Esophagus (tissue), 2 donors: ENCODE measurements at regions not wholly inside any gene's neighbourhood (a gene's known extent, or its start where the extent isn't known, plus 50 kb on each side); places are given as distances from the start of the nearest gene placed in this dataset.

Source experiments
- H3K27ac ChIP-seq, 2 donors: one replicate each; pipeline ENCODE4 v1.5.1; 2013; ENCODE audit warnings: low read depth in 2 of 2, mild to moderate bottlenecking in 2 of 2, inconsistent platforms in 1 of 2, low read length in 1 of 2, moderate library complexity in 1 of 2
- H3K27me3 ChIP-seq, 2 donors: one replicate each; pipeline ENCODE4 v1.6.1; 2013; ENCODE audit warnings: low read length in 2 of 2, control low read depth in 1 of 2, mild to moderate bottlenecking in 1 of 2; ENCODE audit not compliant: insufficient read depth in 2 of 2, control insufficient read depth in 1 of 2
- H3K36me3 ChIP-seq, 2 donors: one replicate each; pipeline ENCODE4 v1.6.1; 2013; ENCODE audit warnings: low read length in 1 of 2; ENCODE audit not compliant: control insufficient read depth in 2 of 2, insufficient read depth in 2 of 2
- H3K4me1 ChIP-seq, 2 donors: one replicate each; pipeline ENCODE4 v1.6.1; 2013; ENCODE audit warnings: low read length in 1 of 2; ENCODE audit not compliant: control insufficient read depth in 2 of 2, insufficient read depth in 2 of 2
- H3K4me3 ChIP-seq, 2 donors: one replicate each; pipeline ENCODE4 v1.5.1; 2013; ENCODE audit warnings: low read length in 2 of 2, mild to moderate bottlenecking in 2 of 2, low read depth in 1 of 2, moderate library complexity in 1 of 2
- H3K9me3 ChIP-seq, 2 donors: one replicate each; pipeline ENCODE4 v1.6.1; 2013; ENCODE audit warnings: mild to moderate bottlenecking in 2 of 2, low read depth in 1 of 2, low read length in 1 of 2, moderate library complexity in 1 of 2; ENCODE audit not compliant: control insufficient read depth in 2 of 2, insufficient read depth in 1 of 2
- WGBS, 2 donors: extraction: QIAGEN DNeasy Blood & Tissue Kit; methylation state at CpG; one replicate each; pipeline ENCODE4 v1.1.7; 2013; 5-methylcytosine and 5-hydroxymethylcytosine counted together
- donor health status: healthy with polysubstance abuse.
- donor health status: Bipolar disorder and iron deficiency.

- Histone ChIP-seq H3K27ac (no peak overlapping the region), H3K4me1 (no peaks in the 10 kb centered on the region)
- 62 to 65% methylated on average over 5 of the region's 5 CpGs for WGBS, 2 donors
These were observed 980.5 kb downstream of the FLRT2 start for GRCh38 chr14:86510491-86510890.

GRCh38 chr14:86505808-86506207, 975.9 kb downstream of the FLRT2 start:
- Histone ChIP-seq H3K27ac (no peak overlapping the region), H3K9me3 (no peaks in the 10 kb centered on the region), H3K4me3 (no peak overlapping the region), H3K36me3 (no peaks in the 10 kb centered on the region), H3K4me1 (no peaks in the 10 kb centered on the region), H3K27me3 (no peaks in the 10 kb centered on the region)

More at GRCh38 chr14:86510491-86510890, 980.5 kb downstream of the FLRT2 start:
- H3K27me3 ChIP-seq: no peaks in the 10 kb centered on the region
- H3K36me3 ChIP-seq: no peaks in the 10 kb centered on the region
- no peaks in the 10 kb centered on the region for H3K9me3 ChIP-seq
- H3K4me3 ChIP-seq: no peak overlapping the region

DNA sequence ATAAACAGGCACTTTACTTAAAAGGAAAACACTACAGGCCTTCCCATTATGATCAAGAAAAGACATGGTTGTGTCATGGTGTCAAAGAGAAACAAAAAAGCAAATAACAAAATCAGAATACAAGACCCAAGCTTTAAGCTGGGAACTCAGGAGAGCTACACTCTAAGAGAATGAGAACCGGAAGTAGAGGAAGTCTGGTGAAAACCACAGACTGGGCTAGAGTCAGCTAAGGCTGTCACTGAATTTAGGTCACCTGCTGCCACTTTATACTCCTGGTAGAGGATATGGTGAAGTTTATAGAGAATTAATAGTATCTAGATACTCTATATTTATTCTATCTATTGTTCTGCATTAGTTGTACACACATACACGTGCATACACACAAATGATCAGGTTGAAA, 971.7 kb downstream of the FLRT2 start:
- WGBS, 2 donors: 49 to 55% methylated on average over 2 of the region's 2 CpGs
- no peak overlapping the region for H3K27ac ChIP-seq
- H3K27me3 ChIP-seq: no peaks in the 10 kb centered on the region
- H3K36me3 ChIP-seq: no peaks in the 10 kb centered on the region
- no peaks in the 10 kb centered on the region for H3K4me1 ChIP-seq
- no peaks in the 10 kb centered on the region for H3K9me3 ChIP-seq
- H3K4me3 ChIP-seq: no peak overlapping the region

DNA sequence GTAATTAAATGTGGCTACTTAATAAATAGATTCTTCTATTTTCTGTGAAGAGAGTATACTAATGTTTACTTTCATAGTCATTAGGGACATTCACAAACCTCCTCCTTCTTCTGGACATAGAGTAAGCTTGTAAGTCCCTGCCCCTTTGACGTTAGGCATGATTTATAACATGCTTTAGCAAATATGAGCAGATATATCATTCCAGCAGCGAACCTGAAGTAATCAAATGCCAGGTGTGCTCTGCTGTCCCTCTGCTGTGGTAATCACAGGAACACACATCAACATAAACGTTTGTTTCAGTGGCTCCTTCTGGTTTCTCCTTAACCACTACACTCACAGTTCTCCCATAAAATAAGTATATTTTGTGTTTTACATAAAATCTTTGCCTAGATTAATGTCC, 961.8 kb downstream of the FLRT2 start:
- H3K4me1 ChIP-seq: no peaks in the 10 kb centered on the region
- no peaks in the 10 kb centered on the region for H3K36me3 ChIP-seq
- H3K9me3 ChIP-seq: no peaks in the 10 kb centered on the region
- H3K27me3 ChIP-seq: no peaks in the 10 kb centered on the region
- H3K27ac ChIP-seq: no peak overlapping the region
- H3K4me3 ChIP-seq: no peak overlapping the region
- WGBS, 2 donors: 26 to 32% methylated on average over 3 of the region's 3 CpGs

- Histone ChIP-seq H3K9me3 (no peaks in the 10 kb centered on the region), H3K4me1 (no peaks in the 10 kb centered on the region), H3K27ac (no peak overlapping the region), H3K27me3 (no peaks in the 10 kb centered on the region), H3K36me3 (no peaks in the 10 kb centered on the region), H3K4me3 (no peak overlapping the region)
These were observed 951.2 kb downstream of the FLRT2 start for GRCh38 chr14:86481104-86481503.

- Histone ChIP-seq H3K9me3 (peaks cover 0 to 2% of the 10 kb centered on the region in 2 donors), H3K36me3 (no peaks in the 10 kb centered on the region), H3K4me3 (no peak overlapping the region), H3K4me1 (no peaks in the 10 kb centered on the region), H3K27ac (no peak overlapping the region), H3K27me3 (no peaks in the 10 kb centered on the region)
- WGBS, 2 donors: 72% methylated on average over 5 of the region's 5 CpGs
These were observed 934.4 kb downstream of the FLRT2 start for GRCh38 chr14:86464341-86464740.

DNA sequence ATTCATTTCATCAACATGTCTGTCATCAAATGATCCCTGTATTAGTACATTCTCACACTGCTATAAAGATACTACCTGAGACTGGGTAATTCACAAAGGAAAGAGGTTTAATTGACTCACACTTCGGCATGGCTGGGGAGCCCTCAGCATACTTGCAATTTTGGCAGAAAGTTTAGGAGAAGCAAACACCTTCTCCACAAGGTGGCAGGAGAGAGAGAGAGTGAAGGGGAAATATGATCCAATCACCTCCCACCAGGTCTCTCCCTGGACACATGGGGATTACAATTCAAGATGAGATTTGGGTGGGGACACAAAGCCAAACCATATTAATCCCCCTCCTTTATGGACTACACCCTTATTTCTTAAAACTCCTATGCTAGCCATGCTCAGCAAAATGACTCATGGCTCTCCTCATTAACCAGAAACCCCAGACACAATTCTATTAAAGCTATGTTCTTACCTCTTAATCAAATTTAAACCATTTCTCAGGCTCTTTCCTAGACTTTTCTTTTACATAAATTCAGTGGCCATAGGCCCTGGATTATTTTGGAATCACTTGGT, 932.3 kb downstream of the FLRT2 start:
- peaks cover 0 to 2% of the 10 kb centered on the region in 2 donors for H3K9me3 ChIP-seq
- H3K27ac ChIP-seq: no peak overlapping the region
- H3K4me1 ChIP-seq: no peaks in the 10 kb centered on the region
- no peaks in the 10 kb centered on the region for H3K27me3 ChIP-seq
- 77 to 80% methylated on average over 1 of the region's 1 CpG for WGBS, 2 donors
- H3K4me3 ChIP-seq: no peak overlapping the region
- H3K36me3 ChIP-seq: no peaks in the 10 kb centered on the region

GRCh38 chr14:86457481-86458135, 927.7 kb downstream of the FLRT2 start:
- no peaks in the 10 kb centered on the region for H3K4me1 ChIP-seq
- 87 to 88% methylated on average over 2 of the region's 2 CpGs for WGBS, 2 donors
- H3K4me3 ChIP-seq: no peak overlapping the region
- H3K36me3 ChIP-seq: no peaks in the 10 kb centered on the region
- H3K9me3 ChIP-seq: no peaks in the 10 kb centered on the region
- H3K27me3 ChIP-seq: no peaks in the 10 kb centered on the region
- no peak overlapping the region for H3K27ac ChIP-seq

DNA sequence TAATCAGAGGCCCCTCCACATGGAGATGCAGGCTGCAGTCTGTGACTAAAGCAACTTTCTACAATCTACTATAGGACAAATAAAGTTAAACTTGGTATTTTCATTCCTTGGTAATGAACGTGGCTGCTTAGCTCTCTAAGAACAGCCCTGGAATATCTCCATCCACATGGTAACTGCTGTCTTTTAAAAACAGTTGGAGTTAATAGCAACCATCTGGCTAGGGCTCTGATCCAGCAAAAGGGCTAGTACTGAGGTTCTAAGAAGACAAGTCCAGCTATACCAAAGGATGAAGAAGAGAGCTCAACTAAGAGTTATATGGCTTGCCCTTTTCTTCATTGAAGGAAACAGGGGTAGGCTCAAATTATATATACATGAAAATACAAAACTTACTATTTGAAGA, 920.1 kb downstream of the FLRT2 start:
- Histone ChIP-seq H3K9me3 (no peaks in the 10 kb centered on the region), H3K4me1 (no peaks in the 10 kb centered on the region), H3K36me3 (no peaks in the 10 kb centered on the region), H3K4me3 (no peak overlapping the region), H3K27me3 (no peaks in the 10 kb centered on the region), H3K27ac (no peak overlapping the region)
- WGBS, 2 donors: 45 to 55% methylated on average over 1 of the region's 1 CpG

DNA sequence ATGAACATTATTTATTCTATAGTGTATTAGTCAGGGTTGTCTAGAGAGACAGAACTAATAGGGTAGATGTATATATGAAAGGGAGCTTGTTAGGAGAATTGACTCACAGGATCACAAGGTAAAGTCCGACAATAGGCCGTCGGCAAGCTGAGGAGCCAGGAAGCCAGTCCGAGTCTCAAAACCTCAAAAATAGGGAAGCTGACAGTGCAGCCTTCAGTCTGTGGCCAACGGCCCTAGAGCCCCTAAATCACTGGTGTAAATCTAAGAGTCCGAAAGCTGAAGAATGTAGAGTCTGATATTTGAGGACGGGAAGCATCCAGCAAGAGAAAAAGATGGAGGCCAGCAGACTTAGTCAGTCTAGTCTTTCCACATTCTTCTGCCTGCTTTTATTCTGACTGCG, 912.2 kb downstream of the FLRT2 start:
- no peaks in the 10 kb centered on the region for H3K9me3 ChIP-seq
- H3K36me3 ChIP-seq: no peaks in the 10 kb centered on the region
- 73 to 83% methylated on average over 8 of the region's 8 CpGs for WGBS, 2 donors
- H3K4me3 ChIP-seq: no peak overlapping the region
- no peaks in the 10 kb centered on the region for H3K27me3 ChIP-seq
- no peak overlapping the region for H3K27ac ChIP-seq
- H3K4me1 ChIP-seq: no peaks in the 10 kb centered on the region
